Activated naive CD4-positive, alpha-beta T cell treated with anti-CD3 and anti-CD28 coated beads, Interleukin-2, amount 50 U/mL, for 72 hours (primary cell): ENCODE measurements at regions not wholly inside any gene's neighbourhood (a gene's known extent, or its start where the extent isn't known, plus 50 kb on each side); places are given as distances from the start of the nearest gene placed in this dataset.

Experiments used
- ATAC-seq, 2 donors: fragments of 150-1000 bp; cut with Tn5 transposase; 2 replicates each; pipeline ENCODE4 v1.10.0; 2021; ENCODE audit warnings: mild to moderate bottlenecking in 2 of 2, moderate library complexity in 2 of 2
- DNase-seq, 2 donors: peaks; one replicate each; pipeline ENCODE4 v3.0.0; 2021 to 2022; ENCODE audit warnings: low spot score in 2 of 2
- H3K27ac Mint-ChIP-seq, 2 donors: one replicate each; pipeline ENCODE4 v1.8.0; 2022; ENCODE audit warnings: mild to moderate bottlenecking in 2 of 2, mixed read lengths in 2 of 2
- H3K36me3 Mint-ChIP-seq, 2 donors: one replicate each; pipeline ENCODE4 v1.8.0; 2022; ENCODE audit warnings: mixed read lengths in 2 of 2
- H3K9me3 Mint-ChIP-seq, 2 donors: one replicate each; pipeline ENCODE4 v1.8.0; 2022; ENCODE audit warnings: mixed read lengths in 2 of 2

DNA sequence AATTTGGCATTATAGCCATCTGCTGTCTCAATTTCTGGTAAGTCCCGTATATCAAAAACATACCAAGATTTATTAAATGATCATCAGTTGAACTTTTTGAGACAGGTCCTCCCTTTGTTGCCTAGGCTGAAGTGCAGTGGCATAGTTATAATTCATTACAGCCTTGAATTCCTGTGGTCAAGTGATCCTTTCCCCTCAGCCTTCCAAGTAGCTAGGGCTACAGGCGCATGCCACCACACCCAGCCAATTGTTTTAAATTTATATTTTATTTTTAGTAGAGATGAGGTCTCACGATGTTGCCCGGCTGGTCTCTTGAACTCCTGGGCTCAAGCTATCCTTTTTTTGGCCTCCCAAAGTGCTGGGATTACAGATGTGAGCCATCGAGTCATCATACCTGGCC, 418.9 kb downstream of the ARHGEF28 start:
- H3K9me3 Mint-ChIP-seq: no peaks in the 10 kb centered on the region
- ATAC-seq (no peak), DNase-seq (no peak)
- no peaks in the 10 kb centered on the region for H3K36me3 Mint-ChIP-seq
- no peak overlapping the region for H3K27ac Mint-ChIP-seq

GRCh38 chr5:74042959-74043358, 417.0 kb downstream of the ARHGEF28 start:
- Mint-ChIP-seq H3K9me3 (no peaks in the 10 kb centered on the region), H3K36me3 (no peaks in the 10 kb centered on the region), H3K27ac (no peak overlapping the region)
- no peak for ATAC-seq
- DNase-seq: no peak

DNA sequence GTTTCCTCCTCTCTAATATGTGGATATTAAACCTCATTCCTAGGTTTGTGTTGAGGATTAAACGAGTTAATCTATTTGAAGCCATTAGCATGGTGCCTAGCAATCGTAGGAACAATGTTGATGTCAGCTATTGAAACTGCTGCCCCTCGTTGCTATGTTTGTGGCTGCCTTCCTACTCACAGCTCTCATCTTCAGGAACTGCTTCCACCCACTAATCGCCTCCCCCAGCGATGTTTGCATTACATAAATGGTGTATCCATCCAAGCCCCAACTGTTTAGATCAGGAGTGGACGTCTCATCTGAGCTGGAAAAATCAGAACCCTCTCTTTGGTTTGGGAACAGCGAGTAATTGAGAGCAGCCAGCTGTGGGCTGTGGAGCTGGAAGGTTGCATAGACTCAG, 416.6 kb downstream of the ARHGEF28 start:
- no peak for DNase-seq
- no peaks in the 10 kb centered on the region for H3K36me3 Mint-ChIP-seq
- no peaks in the 10 kb centered on the region for H3K9me3 Mint-ChIP-seq
- no peak for ATAC-seq
- no peak overlapping the region for H3K27ac Mint-ChIP-seq

DNA sequence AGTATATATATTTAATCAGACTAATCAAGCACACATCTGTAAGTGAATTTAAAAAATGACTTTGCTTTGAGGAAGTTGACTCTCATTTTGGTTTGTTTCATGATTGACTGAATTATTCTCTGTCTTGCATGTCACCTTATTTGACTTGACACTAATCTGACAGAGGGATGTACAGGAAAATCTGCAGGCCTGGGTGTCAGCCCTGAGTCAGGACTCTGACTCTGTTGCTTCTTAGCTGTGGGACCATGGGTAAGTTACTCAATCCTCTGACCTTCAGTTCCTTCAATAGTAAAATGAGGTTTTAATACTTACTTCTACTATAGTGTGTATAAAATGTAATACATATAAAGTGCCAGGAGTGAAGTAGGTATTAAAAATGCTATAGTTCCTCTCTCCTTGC, 415.9 kb downstream of the ARHGEF28 start:
- DNase-seq: no peak
- ATAC-seq: no peak
- H3K36me3 Mint-ChIP-seq: no peaks in the 10 kb centered on the region
- no peak overlapping the region for H3K27ac Mint-ChIP-seq
- H3K9me3 Mint-ChIP-seq: no peaks in the 10 kb centered on the region

GRCh38 chr5:74040811-74041491, 415.0 kb downstream of the ARHGEF28 start:
- H3K27ac Mint-ChIP-seq: no peak overlapping the region
- H3K9me3 Mint-ChIP-seq: no peaks in the 10 kb centered on the region
- DNase-seq (no peak), ATAC-seq (no peak)
- no peaks in the 10 kb centered on the region for H3K36me3 Mint-ChIP-seq

DNA sequence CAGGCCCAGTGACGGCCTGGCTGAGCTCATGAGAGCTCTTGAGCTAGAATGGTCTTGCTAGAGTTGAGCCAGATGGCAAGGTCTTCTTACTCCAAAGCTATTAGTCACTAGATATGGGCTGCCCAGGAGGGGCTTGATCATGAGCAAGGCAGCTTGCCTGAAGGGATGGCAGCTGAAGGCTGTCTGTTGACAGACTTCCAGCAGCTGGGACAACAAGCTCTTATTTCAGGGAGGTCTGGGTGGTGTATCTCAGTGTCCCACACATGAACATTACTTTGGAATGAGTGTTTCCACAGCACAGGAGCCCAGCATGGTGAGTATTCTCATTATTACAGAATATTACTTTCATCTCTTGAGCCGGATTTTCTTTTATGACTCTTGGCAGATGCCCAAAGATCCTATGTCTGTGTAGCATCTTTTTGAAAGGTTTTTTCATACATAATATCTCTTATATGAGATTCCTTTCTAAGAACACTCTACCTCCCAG, 414.1 kb downstream of the ARHGEF28 start:
- ATAC-seq (no peak), DNase-seq (no peak)
- Mint-ChIP-seq H3K36me3 (no peaks in the 10 kb centered on the region), H3K9me3 (no peaks in the 10 kb centered on the region), H3K27ac (no peak overlapping the region)

GRCh38 chr5:74037321-74037720, 411.3 kb downstream of the ARHGEF28 start:
- DNase-seq: no peak
- H3K36me3 Mint-ChIP-seq: no peaks in the 10 kb centered on the region
- ATAC-seq: no peak
- no peaks in the 10 kb centered on the region for H3K9me3 Mint-ChIP-seq
- no peak overlapping the region for H3K27ac Mint-ChIP-seq

DNA sequence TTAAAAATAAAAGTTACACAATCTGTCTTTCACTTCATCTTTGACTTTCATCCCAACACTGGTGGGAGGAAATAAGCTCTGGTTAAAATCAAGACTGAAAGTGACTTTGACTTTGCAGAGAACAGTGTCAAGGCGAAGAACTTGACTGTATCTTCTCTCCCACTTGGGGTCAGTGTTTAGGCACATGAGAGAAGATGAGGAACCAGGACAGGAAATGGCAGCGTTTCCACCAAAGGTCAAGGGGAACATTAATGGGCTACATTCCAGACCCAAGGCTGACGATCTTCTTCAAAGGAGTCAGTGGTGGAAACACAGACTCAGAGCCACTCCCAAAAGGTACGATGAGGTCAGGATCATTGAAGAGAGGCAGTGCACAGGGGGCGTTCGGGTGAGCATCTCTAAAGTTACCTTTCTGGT, 409.5 kb downstream of the ARHGEF28 start:
- Mint-ChIP-seq H3K27ac (no peak overlapping the region), H3K9me3 (no peaks in the 10 kb centered on the region), H3K36me3 (no peaks in the 10 kb centered on the region)
- peak in 1 of 2 donors; percentile 51 for ATAC-seq
- DNase-seq: no peak

DNA sequence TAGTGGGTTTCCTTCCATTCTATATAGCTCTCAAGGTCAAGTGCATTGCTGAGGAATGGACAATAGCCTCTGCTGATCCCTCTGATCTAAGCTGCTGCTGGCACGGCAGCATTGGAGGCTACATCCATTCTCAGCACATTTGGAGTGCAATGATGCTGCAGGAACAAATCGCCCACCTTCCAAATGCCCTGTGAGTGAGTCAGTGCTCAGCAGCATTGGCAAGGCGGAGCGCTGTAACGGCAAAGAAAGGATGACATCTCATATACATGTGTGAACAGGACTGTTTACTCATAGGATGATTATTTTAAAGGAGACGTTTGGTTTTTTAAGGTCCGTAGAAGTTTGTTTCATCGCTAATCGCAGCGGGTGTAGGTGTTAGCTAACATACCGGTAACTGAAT, 408.7 kb downstream of the ARHGEF28 start:
- no peak for ATAC-seq
- Mint-ChIP-seq H3K27ac (no peak overlapping the region), H3K9me3 (no peaks in the 10 kb centered on the region), H3K36me3 (no peaks in the 10 kb centered on the region)
- DNase-seq: no peak

- Mint-ChIP-seq H3K27ac (no peak overlapping the region), H3K36me3 (no peaks in the 10 kb centered on the region), H3K9me3 (no peaks in the 10 kb centered on the region)
- DNase-seq (no peak), ATAC-seq (no peak)
These were observed 406.6 kb downstream of the ARHGEF28 start for GRCh38 chr5:74032617-74033016.

DNA sequence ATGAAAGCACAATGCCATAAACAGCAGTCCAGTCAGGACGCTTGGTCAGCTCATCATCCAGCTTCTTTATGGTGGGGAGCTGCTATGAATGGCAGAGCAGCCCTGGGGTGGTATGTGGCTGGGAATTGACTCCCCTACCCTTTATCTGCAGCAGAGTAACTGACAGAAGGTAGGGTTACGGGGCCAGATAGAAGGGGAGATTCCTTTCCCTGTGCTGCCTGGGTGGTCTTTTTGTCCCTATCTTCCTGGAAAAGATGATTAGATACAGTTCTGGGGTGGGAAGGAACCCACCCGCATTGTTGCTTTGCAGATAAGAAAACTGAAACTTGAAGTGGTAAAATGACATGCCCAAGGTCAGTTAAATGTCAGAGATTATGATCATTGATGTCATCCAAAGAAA, 405.5 kb downstream of the ARHGEF28 start:
- Mint-ChIP-seq H3K27ac (no peak overlapping the region), H3K36me3 (no peaks in the 10 kb centered on the region), H3K9me3 (no peaks in the 10 kb centered on the region)
- ATAC-seq: no peak
- no peak for DNase-seq

- Mint-ChIP-seq H3K27ac (no peak overlapping the region), H3K9me3 (no peaks in the 10 kb centered on the region), H3K36me3 (no peaks in the 10 kb centered on the region)
- ATAC-seq (no peak), DNase-seq (no peak)
These were observed 404.8 kb downstream of the ARHGEF28 start for GRCh38 chr5:74030821-74031220.

- Mint-ChIP-seq H3K27ac (no peak overlapping the region), H3K9me3 (no peaks in the 10 kb centered on the region), H3K36me3 (no peaks in the 10 kb centered on the region)
- ATAC-seq (no peak), DNase-seq (no peak)
These were observed 404.4 kb downstream of the ARHGEF28 start for GRCh38 chr5:74030371-74030770.

DNA sequence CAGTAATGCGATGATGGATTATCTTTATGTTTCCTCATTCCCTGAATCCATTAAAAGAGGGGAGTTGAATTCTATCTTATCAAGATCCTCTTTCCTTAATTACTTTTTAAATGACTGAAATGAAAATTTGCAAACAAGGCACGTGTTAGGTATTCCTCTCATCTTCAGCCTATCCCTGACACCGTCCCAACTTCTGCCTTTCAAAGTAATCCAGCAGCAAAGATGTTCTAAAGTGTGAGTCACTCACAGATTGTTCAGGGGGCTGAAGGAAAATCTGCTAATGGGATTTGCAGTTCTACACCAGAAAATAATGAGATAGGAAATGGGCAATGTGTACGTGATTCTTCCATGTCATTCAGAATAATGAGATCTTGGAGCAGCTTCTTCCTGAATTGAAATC, 403.0 kb downstream of the ARHGEF28 start:
- Mint-ChIP-seq H3K27ac (no peak overlapping the region), H3K36me3 (no peaks in the 10 kb centered on the region), H3K9me3 (no peaks in the 10 kb centered on the region)
- no peak for DNase-seq
- ATAC-seq: no peak

- Mint-ChIP-seq H3K27ac (no peak overlapping the region), H3K9me3 (no peaks in the 10 kb centered on the region), H3K36me3 (no peaks in the 10 kb centered on the region)
- DNase-seq (no peak), ATAC-seq (no peak)
These were observed 402.4 kb downstream of the ARHGEF28 start for GRCh38 chr5:74028406-74028805.

DNA sequence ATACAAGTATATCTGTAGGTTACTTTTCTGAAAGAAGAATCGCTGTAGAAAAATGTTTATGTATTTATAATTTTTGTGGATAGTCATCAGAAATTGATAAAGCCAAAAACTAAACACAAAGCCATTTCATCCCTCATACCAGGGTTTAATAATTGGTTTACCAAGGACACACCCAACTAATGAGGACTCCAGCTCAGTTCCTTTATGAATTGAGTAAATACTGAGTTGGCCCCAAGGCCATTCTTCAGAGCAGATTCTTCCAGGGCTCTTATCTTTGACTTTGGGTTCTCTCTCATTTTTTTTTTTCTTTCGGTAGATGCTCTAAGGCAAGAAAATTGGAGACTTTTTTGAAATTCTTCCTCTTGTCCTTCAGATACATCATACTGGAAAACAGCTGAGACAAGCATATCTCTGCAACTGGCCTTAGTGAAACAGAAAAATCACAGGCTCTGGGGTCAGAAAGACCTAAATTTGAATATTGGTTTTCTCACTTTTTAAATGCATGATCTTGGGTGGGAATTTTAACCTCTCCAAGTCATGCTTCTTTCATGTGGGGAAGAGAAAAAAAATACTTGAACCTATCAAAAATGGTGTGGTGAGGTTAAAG, 401.8 kb downstream of the ARHGEF28 start:
- Mint-ChIP-seq H3K36me3 (no peaks in the 10 kb centered on the region), H3K9me3 (peaks cover 0 to 2% of the 10 kb centered on the region in 2 donors), H3K27ac (no peak overlapping the region)
- ATAC-seq (no peak), DNase-seq (no peak)

GRCh38 chr5:74026310-74026709, 400.3 kb downstream of the ARHGEF28 start:
- DNase-seq (no peak), ATAC-seq (no peak)
- H3K9me3 Mint-ChIP-seq: peaks cover 0 to 2% of the 10 kb centered on the region in 2 donors
- no peak overlapping the region for H3K27ac Mint-ChIP-seq
- H3K36me3 Mint-ChIP-seq: no peaks in the 10 kb centered on the region

GRCh38 chr5:74021126-74021525, 395.1 kb downstream of the ARHGEF28 start:
- no peak overlapping the region for H3K27ac Mint-ChIP-seq
- DNase-seq (no peak), ATAC-seq (no peak)
- no peaks in the 10 kb centered on the region for H3K36me3 Mint-ChIP-seq
- peaks cover 0 to 8% of the 10 kb centered on the region in 2 donors for H3K9me3 Mint-ChIP-seq
